ENCODE measurements at regions not wholly inside any gene's neighbourhood (a gene's known extent, or its start where the extent isn't known, plus 50 kb on each side); places are given as distances from the start of the nearest gene placed in this dataset.

GRCh38 chr7:12136523-12136922 is 74.6 kb upstream of the TMEM106B start:
- no peak overlapping the region for H3K4me2 ChIP-seq (replicated peaks; ENCODE audit: extremely low read depth, low read length, poor library complexity, severe bottlenecking)
- no peak overlapping the region for H2AFZ ChIP-seq (ENCODE audit: insufficient read depth, low read depth, low read length, poor library complexity, severe bottlenecking)
- no peak for TF ChIP-seq CTCF (IDR thresholded peaks at IDR 0.05)
- no peaks in the 10 kb centered on the region for H3K79me2 ChIP-seq (ENCODE audit: insufficient read depth, low read length)
- intact Hi-C loops (cut with micrococcal nuclease), result no loop called here
- Mint-ChIP-seq H3K27me3 (ENCODE audit: low read depth in 3 of 3) (peaks cover 0 to 1% (median 0%) of the 10 kb centered on the region in 3 donors), H3K4me3 (no peak overlapping the region), H3K9me3 (peaks cover 0 to 9% (median 0%) of the 10 kb centered on the region in 7 donors), H3K27ac (no peak overlapping the region), H3K36me3 (no peaks in the 10 kb centered on the region), H3K4me1 (no peaks in the 10 kb centered on the region)
- H3K9me3 ChIP-seq (replicated peaks in 1 of 2; ENCODE audit: control insufficient read depth in 1 of 2, insufficient read depth in 1 of 2, low read length in 2 of 2), result no peaks in the 10 kb centered on the region
- no peak overlapping the region for H3K27ac ChIP-seq (ENCODE audit: low read depth in 1 of 2, low read length in 2 of 2)
- H3K27me3 ChIP-seq (ENCODE audit: control insufficient read depth in 2 of 2, insufficient read depth in 2 of 2, low read length in 2 of 2), result no peaks in the 10 kb centered on the region
- no peaks in the 10 kb centered on the region for H3K4me1 ChIP-seq (ENCODE audit: control insufficient read depth in 1 of 2, insufficient read depth in 2 of 2, low read length in 2 of 2)
- DNase-seq, result no peak
- H4K20me1 ChIP-seq (ENCODE audit: insufficient read depth, low read length), result no peaks in the 10 kb centered on the region
- H3K36me3 ChIP-seq (replicated peaks in 1 of 2; ENCODE audit: control insufficient read depth in 1 of 2, insufficient read depth in 2 of 2, low read length in 2 of 2), result no peaks in the 10 kb centered on the region
- no peak overlapping the region for H3K4me3 ChIP-seq (replicated peaks in 1 of 3; ENCODE audit: low read depth in 2 of 3, low read length in 3 of 3)
- H3K9ac ChIP-seq (ENCODE audit: insufficient read depth, low read length, poor library complexity, severe bottlenecking), result no peak overlapping the region

GRCh38 chr7:12137283-12137682 is 73.8 kb upstream of the TMEM106B start:
- H3K9me3 ChIP-seq (replicated peaks in 1 of 2; ENCODE audit: control insufficient read depth in 1 of 2, insufficient read depth in 1 of 2, low read length in 2 of 2), result no peaks in the 10 kb centered on the region
- Mint-ChIP-seq H3K36me3 (no peaks in the 10 kb centered on the region), H3K4me3 (no peak overlapping the region), H3K27me3 (ENCODE audit: low read depth in 3 of 3) (peaks cover 0 to 1% (median 0%) of the 10 kb centered on the region in 3 donors), H3K27ac (no peak overlapping the region), H3K9me3 (peaks cover 0 to 9% (median 3%) of the 10 kb centered on the region in 7 donors), H3K4me1 (no peaks in the 10 kb centered on the region)
- no peaks in the 10 kb centered on the region for H3K79me2 ChIP-seq (ENCODE audit: insufficient read depth, low read length)
- no peak overlapping the region for H3K9ac ChIP-seq (ENCODE audit: insufficient read depth, low read length, poor library complexity, severe bottlenecking)
- no peak for TF ChIP-seq CTCF (IDR thresholded peaks at IDR 0.05)
- H3K4me2 ChIP-seq (replicated peaks; ENCODE audit: extremely low read depth, low read length, poor library complexity, severe bottlenecking), result no peak overlapping the region
- no peaks in the 10 kb centered on the region for H3K4me1 ChIP-seq (ENCODE audit: control insufficient read depth in 1 of 2, insufficient read depth in 2 of 2, low read length in 2 of 2)
- no peak overlapping the region for H3K27ac ChIP-seq (ENCODE audit: low read depth in 1 of 2, low read length in 2 of 2)
- H4K20me1 ChIP-seq (ENCODE audit: insufficient read depth, low read length), result no peaks in the 10 kb centered on the region
- no peak for DNase-seq
- intact Hi-C loops (cut with micrococcal nuclease), result no loop called here
- H3K27me3 ChIP-seq (ENCODE audit: control insufficient read depth in 2 of 2, insufficient read depth in 2 of 2, low read length in 2 of 2), result no peaks in the 10 kb centered on the region
- no peak overlapping the region for H2AFZ ChIP-seq (ENCODE audit: insufficient read depth, low read depth, low read length, poor library complexity, severe bottlenecking)
- no peak overlapping the region for H3K4me3 ChIP-seq (replicated peaks in 1 of 3; ENCODE audit: low read depth in 2 of 3, low read length in 3 of 3)
- no CpG with 5 or more reads among the region's 1 CpG for WGBS (ENCODE audit: insufficient coverage)
- H3K36me3 ChIP-seq (replicated peaks in 1 of 2; ENCODE audit: control insufficient read depth in 1 of 2, insufficient read depth in 2 of 2, low read length in 2 of 2), result no peaks in the 10 kb centered on the region
